Urinary bladder (tissue), 3 donors: ENCODE measurements at regions not wholly inside any gene's neighbourhood (a gene's known extent, or its start where the extent isn't known, plus 50 kb on each side); places are given as distances from the start of the nearest gene placed in this dataset.

Source experiments
- DNase-seq: peaks from one replicate; pipeline ENCODE4 v3.0.0-alpha.2; 2015; ENCODE audit errors: extremely low spot score
- H3K27ac ChIP-seq: one replicate; pipeline ENCODE4 v1.5.1; 2013; ENCODE audit warnings: low read depth, mild to moderate bottlenecking, moderate library complexity
- H3K36me3 ChIP-seq: one replicate; pipeline ENCODE4 v1.6.1; 2013; ENCODE audit warnings: mild to moderate bottlenecking, moderate library complexity; ENCODE audit not compliant: insufficient read depth
- H3K4me1 ChIP-seq: one replicate; pipeline ENCODE4 v1.6.1; 2013; ENCODE audit warnings: mild to moderate bottlenecking, moderate library complexity; ENCODE audit not compliant: insufficient read depth
- H3K4me3 ChIP-seq: one replicate; pipeline ENCODE4 v1.5.1; 2013; ENCODE audit warnings: low read depth, low read length
- WGBS: extraction: QIAGEN DNeasy Blood & Tissue Kit; methylation state at CpG from one replicate; pipeline ENCODE4 v1.1.7; 2013; 5-methylcytosine and 5-hydroxymethylcytosine counted together
- donor health status: healthy with polysubstance abuse.
- donor health status: healthy.

GRCh38 chr12:118603610-118604361 lies 227.4 kb downstream of the SUDS3 start:
- 66% methylated on average over 3 of the region's 3 CpGs for WGBS
- H3K4me3 ChIP-seq, result no peak overlapping the region
- no peaks in the 10 kb centered on the region for H3K4me1 ChIP-seq
- no peak overlapping the region for H3K27ac ChIP-seq
- no peak for DNase-seq
- no peaks in the 10 kb centered on the region for H3K36me3 ChIP-seq

- WGBS, result 82% methylated on average over 8 of the region's 8 CpGs
- no peak overlapping the region for H3K4me3 ChIP-seq
- DNase-seq, result no peak
- H3K4me1 ChIP-seq, result no peaks in the 10 kb centered on the region
- no peak overlapping the region for H3K27ac ChIP-seq
- H3K36me3 ChIP-seq, result no peaks in the 10 kb centered on the region
Observed at GRCh38 chr12:118606690-118607089, 230.3 kb downstream of the SUDS3 start.

- Histone ChIP-seq H3K4me1 (no peaks in the 10 kb centered on the region), H3K27ac (no peak overlapping the region), H3K4me3 (no peak overlapping the region), H3K36me3 (no peaks in the 10 kb centered on the region)
- no peak for DNase-seq
- WGBS, result 92% methylated on average over 3 of the region's 3 CpGs
Observed at GRCh38 chr12:118607831-118608230, 231.5 kb downstream of the SUDS3 start.

GRCh38 chr12:118608770-118609344 lies 232.5 kb downstream of the SUDS3 start:
- no peak for DNase-seq
- Histone ChIP-seq H3K36me3 (no peaks in the 10 kb centered on the region), H3K27ac (no peak overlapping the region), H3K4me1 (no peaks in the 10 kb centered on the region), H3K4me3 (no peak overlapping the region)
- WGBS, result 53% methylated on average over 3 of the region's 3 CpGs

GRCh38 chr12:118611295-118611694 lies 234.9 kb downstream of the SUDS3 start:
- Histone ChIP-seq H3K4me1 (no peaks in the 10 kb centered on the region), H3K4me3 (no peak overlapping the region), H3K36me3 (no peaks in the 10 kb centered on the region), H3K27ac (no peak overlapping the region)
- DNase-seq, result no peak
- 36% methylated on average over 9 of the region's 9 CpGs for WGBS

- no peaks in the 10 kb centered on the region for H3K4me1 ChIP-seq
- no peaks in the 10 kb centered on the region for H3K36me3 ChIP-seq
- DNase-seq, result no peak
- WGBS, result 63% methylated on average over 5 of the region's 5 CpGs
- H3K4me3 ChIP-seq, result no peak overlapping the region
- H3K27ac ChIP-seq, result no peak overlapping the region
Observed at GRCh38 chr12:118611770-118612169, 235.4 kb downstream of the SUDS3 start.

GRCh38 chr12:118617611-118618450 lies 241.5 kb downstream of the SUDS3 start:
- H3K4me1 ChIP-seq, result no peaks in the 10 kb centered on the region
- no peak overlapping the region for H3K27ac ChIP-seq
- H3K4me3 ChIP-seq, result no peak overlapping the region
- no peaks in the 10 kb centered on the region for H3K36me3 ChIP-seq
- DNase-seq, result no peak
- 45% methylated on average over 5 of the region's 5 CpGs for WGBS

- Histone ChIP-seq H3K36me3 (no peaks in the 10 kb centered on the region), H3K4me1 (no peaks in the 10 kb centered on the region), H3K4me3 (no peak overlapping the region), H3K27ac (no peak overlapping the region)
- 72% methylated on average over 1 of the region's 1 CpG for WGBS
- DNase-seq, result no peak
Observed at GRCh38 chr12:118618695-118619094, 242.3 kb downstream of the SUDS3 start.

- no peaks in the 10 kb centered on the region for H3K4me1 ChIP-seq
- WGBS, result 78% methylated on average over 3 of the region's 3 CpGs
- H3K4me3 ChIP-seq, result no peak overlapping the region
- no peaks in the 10 kb centered on the region for H3K36me3 ChIP-seq
- no peak for DNase-seq
- H3K27ac ChIP-seq, result no peak overlapping the region
Observed at GRCh38 chr12:118625050-118625675, 248.8 kb downstream of the SUDS3 start.

GRCh38 chr12:118633071-118633470 lies 256.7 kb downstream of the SUDS3 start:
- 54% methylated on average over 4 of the region's 4 CpGs for WGBS

GRCh38 chr12:118635276-118635675 lies 258.9 kb downstream of the SUDS3 start:
- WGBS, result 85% methylated on average over 3 of the region's 3 CpGs
- H3K27ac ChIP-seq, result no peak overlapping the region
- H3K36me3 ChIP-seq, result no peaks in the 10 kb centered on the region
- no peak overlapping the region for H3K4me3 ChIP-seq
- H3K4me1 ChIP-seq, result no peaks in the 10 kb centered on the region
- no peak for DNase-seq

More at GRCh38 chr12:118633071-118633470, 256.7 kb downstream of the SUDS3 start:
- no peaks in the 10 kb centered on the region for H3K36me3 ChIP-seq
- no peak overlapping the region for H3K27ac ChIP-seq
- no peak overlapping the region for H3K4me3 ChIP-seq
- DNase-seq, result no peak
- no peaks in the 10 kb centered on the region for H3K4me1 ChIP-seq

- Histone ChIP-seq H3K36me3 (no peaks in the 10 kb centered on the region), H3K27ac (no peak overlapping the region), H3K4me3 (no peak overlapping the region), H3K4me1 (no peaks in the 10 kb centered on the region)
- WGBS, result 63% methylated on average over 7 of the region's 7 CpGs
- no peak for DNase-seq
Observed at GRCh38 chr12:118637767-118638370, 261.5 kb downstream of the SUDS3 start.

GRCh38 chr12:118641249-118641648 lies 264.9 kb downstream of the SUDS3 start:
- no peak overlapping the region for H3K4me3 ChIP-seq
- H3K4me1 ChIP-seq, result no peaks in the 10 kb centered on the region
- 59% methylated on average over 3 of the region's 3 CpGs for WGBS
- H3K36me3 ChIP-seq, result no peaks in the 10 kb centered on the region
- no peak overlapping the region for H3K27ac ChIP-seq
- DNase-seq, result no peak
